Activated CD8-positive, alpha-beta memory T cell treated with anti-CD3 and anti-CD28 coated beads, Interleukin-2, amount 10 ng/mL, durations not matched to agents 7 days and 5 days (primary cell): ENCODE measurements at regions not wholly inside any gene's neighbourhood (a gene's known extent, or its start where the extent isn't known, plus 50 kb on each side); places are given as distances from the start of the nearest gene placed in this dataset.

Source experiments
- ATAC-seq: fragments of 150-1000 bp; cut with Tn5 transposase; one replicate; pipeline ENCODE4 v1.10.0; 2021; ENCODE audit warnings: moderate library complexity
- CTCF ChIA-PET: fragments of 350-600 bp; sonication (Branson Sonifier 250); formaldehyde crosslinking; loops from one replicate; lab custom pipeline; 2021; ENCODE audit warnings: antibody characterized with exemption; lab: Charles Lee
- DNase-seq: peaks from one replicate; pipeline ENCODE4 v3.0.0-alpha.2; 2020
- H3K27ac Mint-ChIP-seq: one replicate; pipeline ENCODE4 v1.8.0; 2021; ENCODE audit warnings: mild to moderate bottlenecking, mixed read lengths
- H3K27me3 Mint-ChIP-seq: one replicate; pipeline ENCODE4 v1.8.0; 2021; ENCODE audit warnings: mixed read lengths
- H3K36me3 Mint-ChIP-seq: one replicate; pipeline ENCODE4 v1.8.0; 2021; ENCODE audit warnings: mild to moderate bottlenecking, mixed read lengths
- H3K4me1 Mint-ChIP-seq: one replicate; pipeline ENCODE4 v1.8.0; 2021; ENCODE audit warnings: mixed read lengths
- H3K4me3 Mint-ChIP-seq: one replicate; pipeline ENCODE4 v1.8.0; 2021; ENCODE audit warnings: mild to moderate bottlenecking, moderate library complexity, mixed read lengths
- H3K9me3 Mint-ChIP-seq: one replicate; pipeline ENCODE4 v1.8.0; 2022; ENCODE audit warnings: low read depth, mixed read lengths

- Mint-ChIP-seq H3K4me1 (no peaks in the 10 kb centered on the region), H3K36me3 (no peaks in the 10 kb centered on the region), H3K27ac (no peak overlapping the region), H3K9me3 (no peaks in the 10 kb centered on the region), H3K4me3 (no peak overlapping the region), H3K27me3 (peaks cover 22% of the 10 kb centered on the region)
- ATAC-seq, result no peak
- no peak for DNase-seq
- CTCF ChIA-PET, result no interaction called here
Observed at GRCh38 chr5:1938310-1939000, 55.7 kb upstream of the IRX4 start.

- no peak for DNase-seq
- Mint-ChIP-seq H3K36me3 (no peaks in the 10 kb centered on the region), H3K27me3 (peaks cover 30% of the 10 kb centered on the region), H3K27ac (no peak overlapping the region), H3K4me1 (no peaks in the 10 kb centered on the region), H3K4me3 (no peak overlapping the region), H3K9me3 (no peaks in the 10 kb centered on the region)
- ATAC-seq, result no peak
- CTCF ChIA-PET, result no interaction called here
Observed at GRCh38 chr5:1937590-1937989, 54.9 kb upstream of the IRX4 start.

GRCh38 chr5:1936901-1937300, 54.2 kb upstream of the IRX4 start:
- ATAC-seq, result no peak
- H3K4me3 Mint-ChIP-seq, result no peak overlapping the region
- CTCF ChIA-PET, result no interaction called here
- H3K36me3 Mint-ChIP-seq, result no peaks in the 10 kb centered on the region
- H3K27me3 Mint-ChIP-seq, result peaks cover 33% of the 10 kb centered on the region
- H3K27ac Mint-ChIP-seq, result no peak overlapping the region
- H3K4me1 Mint-ChIP-seq, result no peaks in the 10 kb centered on the region
- no peak for DNase-seq
- H3K9me3 Mint-ChIP-seq, result no peaks in the 10 kb centered on the region

DNA sequence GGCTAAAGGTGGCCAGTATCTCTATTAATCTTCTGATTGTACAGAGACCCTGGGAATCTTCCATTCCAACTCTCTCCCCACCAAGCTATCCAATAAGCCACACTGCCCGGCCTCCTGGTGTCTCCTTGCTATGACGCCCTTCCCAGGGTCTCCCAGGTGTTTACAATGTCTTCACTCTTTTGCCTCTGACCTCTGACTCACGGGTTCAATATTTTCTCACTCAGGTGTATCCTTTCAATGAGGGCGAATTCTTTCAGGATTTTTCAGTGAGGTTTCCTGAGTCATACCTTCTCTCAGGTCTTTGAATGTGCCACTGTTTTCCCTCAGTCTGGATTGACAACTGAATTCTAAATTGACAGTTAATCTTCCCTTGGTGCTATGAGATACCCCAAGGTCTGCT, 53.7 kb upstream of the IRX4 start:
- peaks cover 35% of the 10 kb centered on the region for H3K27me3 Mint-ChIP-seq
- no peak overlapping the region for H3K4me3 Mint-ChIP-seq

DNA sequence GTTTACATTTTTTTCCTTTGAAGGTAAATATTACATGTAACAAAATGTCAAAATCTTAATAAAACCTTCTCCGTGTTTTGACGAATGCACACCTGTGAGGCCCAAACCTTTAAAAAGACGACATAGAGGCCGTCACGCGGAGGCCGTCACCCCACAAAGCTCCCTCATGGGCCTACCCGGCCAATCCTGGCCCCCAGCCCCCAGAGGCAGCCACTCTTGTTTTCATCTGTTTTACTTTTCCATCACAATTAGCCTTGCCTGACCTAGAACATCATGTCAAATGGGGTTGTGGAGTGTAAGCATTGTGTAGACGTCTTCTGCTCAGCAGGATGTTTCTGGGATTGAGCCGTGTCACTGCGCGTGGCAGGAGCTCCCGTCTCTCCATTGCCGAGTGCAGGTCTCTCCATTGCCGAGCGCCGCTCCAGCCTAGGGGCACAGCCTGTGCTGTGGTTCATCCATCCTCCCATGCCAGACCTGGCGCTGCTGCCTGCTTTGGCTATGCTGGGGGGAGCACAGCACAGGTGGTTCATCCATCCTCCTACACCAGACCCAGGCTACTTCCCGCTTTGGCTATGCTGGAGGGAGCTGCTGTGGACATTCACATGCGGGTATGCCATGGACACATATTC, 52.2 kb upstream of the IRX4 start:
- H3K27ac Mint-ChIP-seq, result no peak overlapping the region
- no peaks in the 10 kb centered on the region for H3K4me1 Mint-ChIP-seq
- CTCF ChIA-PET, result no interaction called here
- ATAC-seq (no peak), DNase-seq (no peak)
- no peaks in the 10 kb centered on the region for H3K9me3 Mint-ChIP-seq
- no peak overlapping the region for H3K4me3 Mint-ChIP-seq
- H3K27me3 Mint-ChIP-seq, result peaks cover 38% of the 10 kb centered on the region
- no peaks in the 10 kb centered on the region for H3K36me3 Mint-ChIP-seq

More for the DNA sequence above, 53.7 kb upstream of the IRX4 start:
- H3K4me1 Mint-ChIP-seq, result no peaks in the 10 kb centered on the region
- H3K9me3 Mint-ChIP-seq, result no peaks in the 10 kb centered on the region
- H3K36me3 Mint-ChIP-seq, result no peaks in the 10 kb centered on the region
- no peak for ATAC-seq
- H3K27ac Mint-ChIP-seq, result no peak overlapping the region
- DNase-seq, result no peak
- CTCF ChIA-PET, result no interaction called here

GRCh38 chr5:1934056-1934394, 51.3 kb upstream of the IRX4 start:
- no peaks in the 10 kb centered on the region for H3K9me3 Mint-ChIP-seq
- H3K27me3 Mint-ChIP-seq, result peaks cover 35% of the 10 kb centered on the region
- CTCF ChIA-PET, result no interaction called here
- no peaks in the 10 kb centered on the region for H3K36me3 Mint-ChIP-seq
- no peak overlapping the region for H3K27ac Mint-ChIP-seq
- no peak overlapping the region for H3K4me3 Mint-ChIP-seq
- ATAC-seq, result no peak
- no peak for DNase-seq
- H3K4me1 Mint-ChIP-seq, result no peaks in the 10 kb centered on the region

- H3K9me3 Mint-ChIP-seq, result no peaks in the 10 kb centered on the region
- H3K36me3 Mint-ChIP-seq, result no peaks in the 10 kb centered on the region
- H3K27me3 Mint-ChIP-seq, result peaks cover 35% of the 10 kb centered on the region
- CTCF ChIA-PET, result no interaction called here
- ATAC-seq (no peak), DNase-seq (no peak)
- no peaks in the 10 kb centered on the region for H3K4me1 Mint-ChIP-seq
- H3K27ac Mint-ChIP-seq, result no peak overlapping the region
- H3K4me3 Mint-ChIP-seq, result no peak overlapping the region
Observed at GRCh38 chr5:1933364-1934055, 50.8 kb upstream of the IRX4 start.
